Osteoblast (primary cell): ENCODE measurements at regions not wholly inside any gene's neighbourhood (a gene's known extent, or its start where the extent isn't known, plus 50 kb on each side); places are given as distances from the start of the nearest gene placed in this dataset.

Source experiments
- DNase-seq: peaks from one replicate; pipeline ENCODE4 v3.0.0; 2011; ENCODE audit warnings: low spot score, mixed read lengths; ENCODE audit not compliant: insufficient read length; ENCODE audit errors: missing footprints
- H2AFZ ChIP-seq: 2 replicates; pipeline ENCODE4 v1.6.0; 2011; ENCODE audit warnings: mild to moderate bottlenecking, low read length
- H3K27ac ChIP-seq: 2 replicates; pipeline ENCODE4 v1.5.1; 2011; ENCODE audit warnings: mild to moderate bottlenecking, low read depth, low read length, moderate library complexity
- H3K27me3 ChIP-seq: 2 replicates; pipeline ENCODE4 v1.6.0; 2012; ENCODE audit warnings: mild to moderate bottlenecking, control low read depth, inconsistent platforms, low read length, moderate library complexity; ENCODE audit not compliant: insufficient read depth
- H3K36me3 ChIP-seq: 2 replicates; pipeline ENCODE4 v1.5.1; 2011; ENCODE audit warnings: mild to moderate bottlenecking, low read length, control low read depth, moderate library complexity; ENCODE audit not compliant: insufficient read depth
- H3K4me1 ChIP-seq: 2 replicates; pipeline ENCODE4 v1.5.1; 2011; ENCODE audit warnings: mild to moderate bottlenecking, low read length, control low read depth, moderate library complexity; ENCODE audit not compliant: insufficient read depth
- H3K4me2 ChIP-seq: 2 replicates; pipeline ENCODE4 v1.6.0; 2011; ENCODE audit warnings: mild to moderate bottlenecking, low read length; ENCODE audit not compliant: insufficient read depth
- H3K4me3 ChIP-seq: fragments of 200-600 bp; sonication (generic); 3 replicates; pipeline ENCODE4 v1.5.1; 2012; ENCODE audit warnings: mild to moderate bottlenecking, low read length, inconsistent platforms; ENCODE audit not compliant: insufficient read depth
- H3K79me2 ChIP-seq: 2 replicates; pipeline ENCODE4 v1.6.0; 2012; ENCODE audit warnings: mild to moderate bottlenecking, low read length, control low read depth, inconsistent platforms; ENCODE audit not compliant: insufficient read depth
- H3K9me3 ChIP-seq: 2 replicates; pipeline ENCODE4 v1.5.1; 2011; ENCODE audit warnings: low read depth, low read length, control low read depth
- H4K20me1 ChIP-seq: 2 replicates; pipeline ENCODE4 v1.6.0; 2012; ENCODE audit warnings: mild to moderate bottlenecking, low read length, control low read depth; ENCODE audit not compliant: insufficient read depth
- CTCF ChIP-seq: IDR thresholded peaks from 2 replicates; pipeline ENCODE4 v1.5.1; 2011; ENCODE audit warnings: mild to moderate bottlenecking, low read depth, low read length, moderate library complexity; ENCODE audit errors: extremely low read depth

GRCh38 chr3:176896165-176896564 lies 301.1 kb downstream of the TBL1XR1 start:
- no peaks in the 10 kb centered on the region for H3K9me3 ChIP-seq
- no peak for DNase-seq

GRCh38 chr3:176879710-176880109 lies 317.6 kb downstream of the TBL1XR1 start:
- H3K9me3 ChIP-seq = no peaks in the 10 kb centered on the region
- TF ChIP-seq CTCF = no peak
- H3K27ac ChIP-seq = no peak overlapping the region
- H3K36me3 ChIP-seq = no peaks in the 10 kb centered on the region
- H3K79me2 ChIP-seq = no peaks in the 10 kb centered on the region
- no peak overlapping the region for H3K4me2 ChIP-seq
- H4K20me1 ChIP-seq = no peaks in the 10 kb centered on the region
- no peak overlapping the region for H3K4me3 ChIP-seq
- no peaks in the 10 kb centered on the region for H3K4me1 ChIP-seq
- H2AFZ ChIP-seq = no peak overlapping the region
- H3K27me3 ChIP-seq = no peaks in the 10 kb centered on the region
- no peak for DNase-seq

More at GRCh38 chr3:176896165-176896564, 301.1 kb downstream of the TBL1XR1 start:
- Histone ChIP-seq H2AFZ (no peak overlapping the region), H3K4me3 (no peak overlapping the region), H3K27me3 (peaks cover 4% of the 10 kb centered on the region), H3K27ac (no peak overlapping the region), H3K4me2 (no peak overlapping the region), H3K36me3 (no peaks in the 10 kb centered on the region), H3K79me2 (no peaks in the 10 kb centered on the region), H4K20me1 (no peaks in the 10 kb centered on the region), H3K4me1 (no peaks in the 10 kb centered on the region)
- no peak for TF ChIP-seq CTCF

GRCh38 chr3:176873261-176873660 lies 324.0 kb downstream of the TBL1XR1 start:
- Histone ChIP-seq H3K4me3 (no peak overlapping the region), H4K20me1 (no peaks in the 10 kb centered on the region), H3K4me1 (no peaks in the 10 kb centered on the region), H3K27me3 (no peaks in the 10 kb centered on the region), H3K4me2 (no peak overlapping the region), H3K27ac (no peak overlapping the region), H3K36me3 (no peaks in the 10 kb centered on the region), H2AFZ (no peak overlapping the region), H3K9me3 (no peaks in the 10 kb centered on the region), H3K79me2 (no peaks in the 10 kb centered on the region)
- DNase-seq = peak; percentile 30
- TF ChIP-seq CTCF = no peak

GRCh38 chr3:176872771-176873209 lies 324.5 kb downstream of the TBL1XR1 start:
- H4K20me1 ChIP-seq = no peaks in the 10 kb centered on the region
- H3K4me3 ChIP-seq = no peak overlapping the region
- no peaks in the 10 kb centered on the region for H3K36me3 ChIP-seq
- peak overlapping the region; percentile 8 for H2AFZ ChIP-seq
- TF ChIP-seq CTCF = peak; percentile 86
- no peaks in the 10 kb centered on the region for H3K27me3 ChIP-seq
- H3K27ac ChIP-seq = no peak overlapping the region
- no peak for DNase-seq
- H3K4me2 ChIP-seq = peak overlapping the region; percentile 39
- H3K79me2 ChIP-seq = no peaks in the 10 kb centered on the region
- no peaks in the 10 kb centered on the region for H3K9me3 ChIP-seq
- H3K4me1 ChIP-seq = no peaks in the 10 kb centered on the region
